PC-9 (cell line): ENCODE measurements at regions not wholly inside any gene's neighbourhood (a gene's known extent, or its start where the extent isn't known, plus 50 kb on each side); places are given as distances from the start of the nearest gene placed in this dataset.
A peak's percentile ranks its signal among the peaks of the same experiment; 100 is the strongest.
"Not testable (repeated sequence)": the region's sequence is repeated elsewhere in the genome, so short reads cannot be mapped to it uniquely, and the experiment has no call there.

ENCODE experiments used
- BruUV-seq: library from RNA; stranded (reverse); fragments of 400-500 nt; replicated peaks from 2 replicates; lab custom pipeline; 2021; lab: Mats Ljungman, UMichigan
- CTCF ChIA-PET: fragments of 300-600 bp; sonication (Branson Sonifier 250); formaldehyde crosslinking; loops from one replicate; lab custom pipeline; 2022; ENCODE audit warnings: antibody characterized with exemption; lab: Charles Lee
- POLR2A ChIA-PET: fragments of 300-600 bp; sonication (Branson Sonifier 250); formaldehyde crosslinking; loops from one replicate; lab custom pipeline; 2022; ENCODE audit warnings: antibody characterized with exemption; ENCODE audit not compliant: unreplicated experiment; lab: Charles Lee
- DNase-seq, 2 experiments: peaks; one replicate each; pipeline versions ENCODE4 v3.0.0 to v3.0.0-alpha.2; 2015 to 2022; ENCODE audit warnings: mixed read lengths in 1 of 2
- H2AFZ ChIP-seq: fragments of 200-600 bp; sonication (generic); 2 replicates; pipeline ENCODE4 v1.8.1; 2017; ENCODE audit warnings: antibody characterized with exemption
- H3F3A ChIP-seq: fragments of 200-600 bp; sonication (generic); 2 replicates; pipeline ENCODE4 v1.8.1; 2017; ENCODE audit warnings: antibody characterized with exemption, mild to moderate bottlenecking, low read depth; ENCODE audit not compliant: insufficient read depth
- H3K27ac ChIP-seq: fragments of 200-600 bp; sonication (generic); 2 replicates; pipeline ENCODE4 v1.6.1; 2016; ENCODE audit warnings: mixed run types
- H3K27me3 ChIP-seq: fragments of 200-600 bp; sonication (generic); 2 replicates; pipeline ENCODE4 v1.6.1; 2016; ENCODE audit warnings: low read depth, mixed run types; ENCODE audit not compliant: insufficient read depth
- H3K36me3 ChIP-seq: fragments of 200-600 bp; sonication (generic); 2 replicates; pipeline ENCODE4 v1.6.1; 2016; ENCODE audit warnings: low read depth, mixed run types
- H3K4me1 ChIP-seq: fragments of 200-600 bp; sonication (generic); replicated peaks from 2 replicates; pipeline ENCODE4 v1.6.1; 2016; ENCODE audit warnings: mixed run types; ENCODE audit not compliant: insufficient read depth
- H3K4me2 ChIP-seq: fragments of 200-600 bp; sonication (generic); 2 replicates; pipeline ENCODE4 v1.6.1; 2017; ENCODE audit warnings: mixed run types
- H3K4me3 ChIP-seq: fragments of 200-600 bp; sonication (generic); 2 replicates; pipeline ENCODE4 v1.6.1; 2016; ENCODE audit warnings: mixed run types
- H3K79me2 ChIP-seq: fragments of 200-600 bp; sonication (generic); 2 replicates; pipeline ENCODE4 v1.6.1; 2017; ENCODE audit warnings: low read depth, mixed run types
- H3K9me2 ChIP-seq: fragments of 200-600 bp; sonication (generic); 2 replicates; pipeline ENCODE4 v1.8.1; 2017; ENCODE audit warnings: mild to moderate bottlenecking; ENCODE audit not compliant: insufficient read depth
- H3K9me3 ChIP-seq: fragments of 200-600 bp; sonication (generic); 2 replicates; pipeline ENCODE4 v1.8.1; 2016; ENCODE audit warnings: low read depth; ENCODE audit not compliant: insufficient read depth
- H4K20me1 ChIP-seq: fragments of 200-600 bp; sonication (generic); 2 replicates; pipeline ENCODE4 v1.8.1; 2017; ENCODE audit not compliant: insufficient read depth
- CTCF ChIP-seq: fragments of 200-600 bp; sonication (generic); conservative IDR thresholded peaks from 2 replicates; pipeline ENCODE4 v1.6.1; 2017; ENCODE audit warnings: mixed run types, antibody characterized with exemption, mild to moderate bottlenecking, moderate library complexity
- EZH2 ChIP-seq: fragments of 200-600 bp; sonication (generic); IDR thresholded peaks from 2 replicates; pipeline ENCODE4 v1.8.0; 2017; ENCODE audit warnings: antibody characterized with exemption, low read depth
- intact Hi-C: fragments of 100-400 bp; cut with micrococcal nuclease; formaldehyde crosslinking; loops from one replicate; pipeline ENCODE4 v1.10.0; 2022; ENCODE audit not compliant: unreplicated experiment

GRCh38 chr3:153503873-153504272 is 341.8 kb downstream of the RAP2B start:
- H3F3A ChIP-seq: no peaks in the 10 kb centered on the region
- H4K20me1 ChIP-seq: no peaks in the 10 kb centered on the region
- no TSS peak for BruUV-seq
- H2AFZ ChIP-seq: no peak overlapping the region
- no peaks in the 10 kb centered on the region for H3K9me3 ChIP-seq
- no peaks in the 10 kb centered on the region for H3K79me2 ChIP-seq
- ChIA-PET CTCF (no interaction called here), POLR2A (no interaction called here)
- no peak overlapping the region for H3K4me2 ChIP-seq
- H3K36me3 ChIP-seq: no peaks in the 10 kb centered on the region
- H3K27ac ChIP-seq: no peak overlapping the region
- TF ChIP-seq CTCF (no peak), EZH2 (no peak)
- H3K4me1 ChIP-seq: peaks cover 6% of the 10 kb centered on the region; the same call in 1 of the 2 replicates
- intact Hi-C loops: no loop called here
- H3K27me3 ChIP-seq: no peaks in the 10 kb centered on the region
- no peak for DNase-seq
- no peaks in the 10 kb centered on the region for H3K9me2 ChIP-seq
- no peak overlapping the region for H3K4me3 ChIP-seq

DNA sequence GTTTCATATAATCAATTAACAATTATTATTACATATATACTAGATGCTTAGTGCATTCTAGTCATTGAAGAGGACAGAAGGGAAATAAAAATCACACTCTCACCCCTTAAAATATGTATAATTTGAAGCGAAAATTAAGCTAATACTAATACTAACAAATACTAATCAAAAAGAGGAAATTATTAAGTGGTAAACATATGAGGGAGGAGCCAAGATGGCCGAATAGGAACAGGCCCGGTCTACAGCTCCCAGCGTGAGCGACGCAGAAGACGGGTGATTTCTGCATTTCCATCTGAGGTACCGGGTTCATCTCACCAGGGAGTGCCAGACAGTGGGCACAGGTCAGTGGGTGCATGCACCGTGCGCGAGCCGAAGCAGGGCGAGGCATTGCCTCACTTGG is 344.2 kb downstream of the RAP2B start:
- Histone ChIP-seq H3K4me2 (peak overlapping the region; percentile 57), H3K4me3 (peak overlapping the region; percentile 45; the same call in 1 of the 2 replicates), H2AFZ (peak overlapping the region; percentile 61)
- H3K9me3 ChIP-seq, H3K79me2 ChIP-seq, DNase-seq, H3K36me3 ChIP-seq, H3K4me1 ChIP-seq, H3K9me2 ChIP-seq, POLR2A ChIA-PET, H3K27ac ChIP-seq, H3F3A ChIP-seq, H4K20me1 ChIP-seq, intact Hi-C loops, CTCF ChIA-PET, BruUV-seq, H3K27me3 ChIP-seq: not testable (repeated sequence)

DNA sequence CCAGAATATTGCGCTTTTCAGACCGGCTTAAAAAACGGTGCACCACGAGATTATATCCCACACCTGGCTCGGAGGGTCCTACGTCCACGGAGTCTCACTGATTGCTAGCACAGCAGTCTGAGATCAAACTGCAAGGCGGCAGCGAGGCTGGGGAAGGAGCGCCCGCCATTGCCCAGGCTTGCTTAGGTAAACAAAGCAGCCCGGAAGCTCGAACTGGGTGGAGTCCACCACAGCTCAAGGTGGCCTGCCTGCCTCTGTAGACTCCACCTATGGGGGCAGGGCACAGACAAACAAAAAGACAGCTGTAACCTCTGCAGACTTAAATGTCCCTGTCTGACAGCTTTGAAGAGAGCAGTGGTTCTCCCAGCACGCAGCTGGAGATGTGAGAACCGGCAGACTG is 344.7 kb downstream of the RAP2B start:
- peak in 1 of 2 experiments; percentile 23 for DNase-seq
- H3K4me1 ChIP-seq, intact Hi-C loops, POLR2A ChIA-PET, H3K9me2 ChIP-seq, BruUV-seq, H3K27ac ChIP-seq, H3F3A ChIP-seq, H3K36me3 ChIP-seq, H3K27me3 ChIP-seq, CTCF ChIA-PET, H3K9me3 ChIP-seq, H4K20me1 ChIP-seq, H3K79me2 ChIP-seq: not testable (repeated sequence)
- H3K4me2 ChIP-seq: peak overlapping the region; percentile 57; the same call in 1 of the 2 replicates
- H2AFZ ChIP-seq: peak overlapping the region; percentile 61; the same call in 1 of the 2 replicates
- H3K4me3 ChIP-seq: peak overlapping the region; percentile 45

- no peaks in the 10 kb centered on the region for H3K36me3 ChIP-seq
- H3K79me2 ChIP-seq: no peaks in the 10 kb centered on the region
- peaks cover 5% of the 10 kb centered on the region; the same call in 1 of the 2 replicates for H3K9me2 ChIP-seq
- H3K27me3 ChIP-seq: no peaks in the 10 kb centered on the region
- peaks cover 13% of the 10 kb centered on the region for H3K9me3 ChIP-seq
- no peaks in the 10 kb centered on the region for H3K4me1 ChIP-seq
- no peak overlapping the region for H3K27ac ChIP-seq
- H3F3A ChIP-seq: no peaks in the 10 kb centered on the region
- peak overlapping the region; percentile 47; the same call in 1 of the 2 replicates for H2AFZ ChIP-seq
- intact Hi-C loops: no loop called here
- DNase-seq: no peak
- ChIA-PET CTCF (no interaction called here), POLR2A (no interaction called here)
- H4K20me1 ChIP-seq: no peaks in the 10 kb centered on the region
- no peak overlapping the region for H3K4me3 ChIP-seq
- TF ChIP-seq EZH2 (no peak), CTCF (peak; percentile 63)
- H3K4me2 ChIP-seq: no peak overlapping the region
- no TSS peak for BruUV-seq
Measured at GRCh38 chr3:153513236-153513635, 351.2 kb downstream of the RAP2B start.
